ENCODE measurements at regions not wholly inside any gene's neighbourhood (a gene's known extent, or its start where the extent isn't known, plus 50 kb on each side); places are given as distances from the start of the nearest gene placed in this dataset.

DNA sequence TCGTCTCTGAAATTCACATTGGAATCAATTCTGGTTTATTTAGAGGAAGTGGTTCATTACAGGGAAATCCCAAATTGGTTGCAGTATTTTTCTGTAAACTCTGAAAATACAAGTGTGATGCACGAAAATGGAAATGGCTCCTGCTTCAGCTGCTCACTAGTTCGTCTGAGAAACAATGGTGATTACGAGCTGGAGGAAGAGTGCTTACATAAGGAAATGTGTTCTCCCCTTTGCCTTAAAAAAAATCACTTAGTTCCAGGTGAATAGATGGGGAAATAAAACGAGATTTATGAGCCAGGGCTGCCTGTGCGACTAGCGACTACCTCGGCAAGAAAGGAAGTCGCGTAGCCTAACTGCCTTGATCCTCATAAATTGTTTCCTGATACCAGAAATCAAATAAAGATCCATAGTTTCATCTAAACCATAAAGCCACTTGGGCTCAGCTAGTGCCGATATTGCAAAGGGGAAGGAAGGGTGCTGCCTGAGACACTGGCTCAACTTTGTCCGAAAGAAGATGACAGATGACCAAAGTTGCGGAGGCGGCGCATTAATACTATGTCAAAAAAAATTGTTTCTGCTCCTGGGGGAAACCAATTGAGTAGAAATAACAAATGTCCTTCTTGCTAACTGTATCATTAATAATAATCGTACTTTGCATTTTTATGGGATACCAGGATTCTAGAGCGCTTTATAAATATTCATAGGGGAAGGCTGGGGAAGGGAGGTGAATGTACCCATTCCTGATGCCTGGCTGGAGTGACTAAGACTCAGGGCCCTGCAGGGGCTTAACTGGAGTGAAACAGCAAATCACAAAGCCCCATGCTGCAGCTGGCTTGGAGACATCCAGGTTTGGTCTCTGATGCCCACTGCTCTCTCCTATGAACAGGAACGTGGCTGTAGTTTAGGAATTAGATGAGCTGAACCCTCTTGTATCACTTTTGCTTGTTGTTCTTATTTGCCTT is 185.7 kb downstream of the BLID start:
- Histone ChIP-seq H3K4me3 (ENCODE audit: severe bottlenecking) (no peak overlapping the region), H3K9me3 (ENCODE audit: severe bottlenecking) (no peaks in the 10 kb centered on the region), H3K4me1 (ENCODE audit: insufficient read depth, poor library complexity, severe bottlenecking) (peaks cover 11% of the 10 kb centered on the region), H3K36me3 (ENCODE audit: low read depth) (no peaks in the 10 kb centered on the region), H3K27me3 (ENCODE audit: insufficient read depth, poor library complexity, severe bottlenecking) (no peaks in the 10 kb centered on the region), H3K27ac (ENCODE audit: poor library complexity, severe bottlenecking) (no peak overlapping the region)
- no peak for ATAC-seq (ENCODE audit: low read depth)
- DNase-seq (ENCODE audit: low spot score): no peak
- TF ChIP-seq, protein P1, sequence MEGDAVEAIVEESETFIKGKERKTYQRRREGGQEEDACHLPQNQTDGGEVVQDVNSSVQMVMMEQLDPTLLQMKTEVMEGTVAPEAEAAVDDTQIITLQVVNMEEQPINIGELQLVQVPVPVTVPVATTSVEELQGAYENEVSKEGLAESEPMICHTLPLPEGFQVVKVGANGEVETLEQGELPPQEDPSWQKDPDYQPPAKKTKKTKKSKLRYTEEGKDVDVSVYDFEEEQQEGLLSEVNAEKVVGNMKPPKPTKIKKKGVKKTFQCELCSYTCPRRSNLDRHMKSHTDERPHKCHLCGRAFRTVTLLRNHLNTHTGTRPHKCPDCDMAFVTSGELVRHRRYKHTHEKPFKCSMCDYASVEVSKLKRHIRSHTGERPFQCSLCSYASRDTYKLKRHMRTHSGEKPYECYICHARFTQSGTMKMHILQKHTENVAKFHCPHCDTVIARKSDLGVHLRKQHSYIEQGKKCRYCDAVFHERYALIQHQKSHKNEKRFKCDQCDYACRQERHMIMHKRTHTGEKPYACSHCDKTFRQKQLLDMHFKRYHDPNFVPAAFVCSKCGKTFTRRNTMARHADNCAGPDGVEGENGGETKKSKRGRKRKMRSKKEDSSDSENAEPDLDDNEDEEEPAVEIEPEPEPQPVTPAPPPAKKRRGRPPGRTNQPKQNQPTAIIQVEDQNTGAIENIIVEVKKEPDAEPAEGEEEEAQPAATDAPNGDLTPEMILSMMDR (IDR thresholded peaks at IDR 0.05; ENCODE audit: poor library complexity, severe bottlenecking): no peak

GRCh38 chr11:121929581-121929980 is 186.4 kb downstream of the BLID start:
- Histone ChIP-seq H3K36me3 (ENCODE audit: low read depth) (no peaks in the 10 kb centered on the region), H3K27me3 (ENCODE audit: insufficient read depth, poor library complexity, severe bottlenecking) (no peaks in the 10 kb centered on the region), H3K4me1 (ENCODE audit: insufficient read depth, poor library complexity, severe bottlenecking) (peaks cover 11% of the 10 kb centered on the region), H3K4me3 (ENCODE audit: severe bottlenecking) (no peak overlapping the region), H3K27ac (ENCODE audit: poor library complexity, severe bottlenecking) (no peak overlapping the region), H3K9me3 (ENCODE audit: severe bottlenecking) (no peaks in the 10 kb centered on the region)
- ATAC-seq (ENCODE audit: low read depth) (no peak), DNase-seq (ENCODE audit: low spot score) (no peak)
- TF ChIP-seq, protein P1 (IDR thresholded peaks at IDR 0.05; ENCODE audit: poor library complexity, severe bottlenecking): no peak

GRCh38 chr11:121928597-121929580 is 187.1 kb downstream of the BLID start:
- Histone ChIP-seq H3K27me3 (ENCODE audit: insufficient read depth, poor library complexity, severe bottlenecking) (no peaks in the 10 kb centered on the region), H3K4me3 (ENCODE audit: severe bottlenecking) (no peak overlapping the region), H3K36me3 (ENCODE audit: low read depth) (no peaks in the 10 kb centered on the region), H3K4me1 (ENCODE audit: insufficient read depth, poor library complexity, severe bottlenecking) (peaks cover 7% of the 10 kb centered on the region), H3K9me3 (ENCODE audit: severe bottlenecking) (no peaks in the 10 kb centered on the region), H3K27ac (ENCODE audit: poor library complexity, severe bottlenecking) (no peak overlapping the region)
- ATAC-seq (ENCODE audit: low read depth): no peak
- TF ChIP-seq, protein P1 (IDR thresholded peaks at IDR 0.05; ENCODE audit: poor library complexity, severe bottlenecking): no peak
- DNase-seq (ENCODE audit: low spot score): no peak

- H3K4me3 ChIP-seq (ENCODE audit: severe bottlenecking): no peak overlapping the region
- no peak overlapping the region for H3K27ac ChIP-seq (ENCODE audit: poor library complexity, severe bottlenecking)
- H3K36me3 ChIP-seq (ENCODE audit: low read depth): no peaks in the 10 kb centered on the region
- H3K27me3 ChIP-seq (ENCODE audit: insufficient read depth, poor library complexity, severe bottlenecking): no peaks in the 10 kb centered on the region
- DNase-seq (ENCODE audit: low spot score) (no peak), ATAC-seq (ENCODE audit: low read depth) (no peak)
- no peaks in the 10 kb centered on the region for H3K4me1 ChIP-seq (ENCODE audit: insufficient read depth, poor library complexity, severe bottlenecking)
- H3K9me3 ChIP-seq (ENCODE audit: severe bottlenecking): no peaks in the 10 kb centered on the region
- TF ChIP-seq, protein P1 (IDR thresholded peaks at IDR 0.05; ENCODE audit: poor library complexity, severe bottlenecking): no peak
These were observed 188.2 kb downstream of the BLID start for GRCh38 chr11:121927789-121928188.

Data from RWPE2 (cell line).